Stomach (tissue), 8 donors: ENCODE measurements at regions not wholly inside any gene's neighbourhood (a gene's known extent, or its start where the extent isn't known, plus 50 kb on each side); places are given as distances from the start of the nearest gene placed in this dataset.
A peak's percentile ranks its signal among the peaks of the same experiment; 100 is the strongest.

ENCODE experiments used
- DNase-seq, 2 donors: peaks; one replicate each; pipeline versions ENCODE4 v3.0.0 to v3.0.0-alpha.2; 2013 to 2019
- H3K27ac ChIP-seq, 5 donors: fragments of 200-600 bp in 4 of 5; sonication (generic) in 4 of 5; one replicate each; pipeline ENCODE4 v1.5.1; 2013 to 2019; ENCODE audit warnings: mild to moderate bottlenecking in 1 of 5, moderate library complexity in 1 of 5
- H3K27me3 ChIP-seq, 3 donors: fragments of 200-600 bp; sonication (generic); one replicate each; pipeline ENCODE4 v1.5.1; 2017 to 2019; ENCODE audit warnings: mixed run types in 1 of 3
- H3K36me3 ChIP-seq, 4 donors: fragments of 200-600 bp; sonication (generic); 1 replicate in 3 of 4; 2 replicates in 1 of 4; pipeline ENCODE4 v1.5.1; 2016 to 2019
- H3K4me1 ChIP-seq, 4 donors: fragments of 200-600 bp; sonication (generic); one replicate each; pipeline ENCODE4 v1.5.1; 2016 to 2019
- H3K4me3 ChIP-seq, 4 donors: fragments of 200-600 bp; sonication (generic) in 3 of 4; one replicate each; pipeline ENCODE4 v1.5.1; 2016 to 2019; ENCODE audit warnings: mild to moderate bottlenecking in 1 of 4
- H3K9me3 ChIP-seq, 4 donors: fragments of 200-600 bp; sonication (generic); one replicate each; pipeline ENCODE4 v1.5.1; 2016 to 2019
- EP300 ChIP-seq: sonication (generic); formaldehyde crosslinking; IDR thresholded peaks from one replicate; pipeline ENCODE4 v1.6.1; 2017; ENCODE audit warnings: antibody characterized with exemption
- POLR2A ChIP-seq, 4 donors: fragments of 450-650 bp; IDR thresholded peaks; one replicate each; pipeline ENCODE4 v1.6.1; 2016; ENCODE audit warnings: antibody characterized with exemption in 4 of 4, control low read depth in 2 of 4, mild to moderate bottlenecking in 1 of 4, moderate library complexity in 1 of 4
- POLR2AphosphoS5 ChIP-seq, 3 donors: sonication (generic); formaldehyde crosslinking; IDR thresholded peaks; one replicate each; pipeline ENCODE4 v1.6.1; 2016; ENCODE audit warnings: antibody characterized with exemption in 3 of 3
- WGBS, 5 donors: extraction: QIAGEN DNeasy Blood & Tissue Kit in 3 of 5; methylation state at CpG; one replicate each; pipeline versions ENCODE4 v1.1.5 to v1.1.7; 2013 to 2018; 5-methylcytosine and 5-hydroxymethylcytosine counted together
- intact Hi-C: fragments of 100-400 bp; cut with DNase I; formaldehyde crosslinking; loops from one replicate; pipeline ENCODE4 v1.15.1; 2023; ENCODE audit warnings: low total_unique reads
- TF ChIP-seq, protein P1 (sequence below), 7 experiments: fragments of 450-650 bp in 4 of 7; fragments of 200-600 bp in 3 of 7; sonication (generic) in 3 of 7; IDR thresholded peaks; one replicate each; pipeline ENCODE4 v1.5.1; 2016 to 2019; ENCODE audit warnings: antibody characterized with exemption in 7 of 7, control low read depth in 2 of 7, mild to moderate bottlenecking in 1 of 7
- donor health status: healthy with polysubstance abuse.
- donor health status: Bipolar disorder and iron deficiency.
- donor health status: healthy.

- Histone ChIP-seq H3K36me3 (no peaks in the 10 kb centered on the region), H3K27me3 (no peaks in the 10 kb centered on the region), H3K4me3 (no peak overlapping the region), H3K9me3 (no peaks in the 10 kb centered on the region), H3K4me1 (peaks cover 0 to 6% (median 0%) of the 10 kb centered on the region in 4 donors), H3K27ac (no peak overlapping the region)
- TF ChIP-seq, protein P1, sequence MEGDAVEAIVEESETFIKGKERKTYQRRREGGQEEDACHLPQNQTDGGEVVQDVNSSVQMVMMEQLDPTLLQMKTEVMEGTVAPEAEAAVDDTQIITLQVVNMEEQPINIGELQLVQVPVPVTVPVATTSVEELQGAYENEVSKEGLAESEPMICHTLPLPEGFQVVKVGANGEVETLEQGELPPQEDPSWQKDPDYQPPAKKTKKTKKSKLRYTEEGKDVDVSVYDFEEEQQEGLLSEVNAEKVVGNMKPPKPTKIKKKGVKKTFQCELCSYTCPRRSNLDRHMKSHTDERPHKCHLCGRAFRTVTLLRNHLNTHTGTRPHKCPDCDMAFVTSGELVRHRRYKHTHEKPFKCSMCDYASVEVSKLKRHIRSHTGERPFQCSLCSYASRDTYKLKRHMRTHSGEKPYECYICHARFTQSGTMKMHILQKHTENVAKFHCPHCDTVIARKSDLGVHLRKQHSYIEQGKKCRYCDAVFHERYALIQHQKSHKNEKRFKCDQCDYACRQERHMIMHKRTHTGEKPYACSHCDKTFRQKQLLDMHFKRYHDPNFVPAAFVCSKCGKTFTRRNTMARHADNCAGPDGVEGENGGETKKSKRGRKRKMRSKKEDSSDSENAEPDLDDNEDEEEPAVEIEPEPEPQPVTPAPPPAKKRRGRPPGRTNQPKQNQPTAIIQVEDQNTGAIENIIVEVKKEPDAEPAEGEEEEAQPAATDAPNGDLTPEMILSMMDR (IDR thresholded peaks at IDR 0.05), result no peak
- TF ChIP-seq POLR2A (IDR thresholded peaks at IDR 0.05) (no peak), EP300 (no peak), POLR2AphosphoS5 (IDR thresholded peaks at IDR 0.05) (no peak)
- peak in 1 of 2 donors; percentile 14 for DNase-seq
- intact Hi-C loops, result no loop called here
These were observed 1077.9 kb upstream of the ZEB2 start for GRCh38 chr2:145597809-145598208.

- WGBS, 5 donors, result 58 to 79% (median 71%) methylated on average over 1 of the region's 1 CpG
- H3K27ac ChIP-seq, result no peak overlapping the region
These were observed 1077.1 kb upstream of the ZEB2 start for GRCh38 chr2:145597006-145597405.

GRCh38 chr2:145596416-145596815, 1076.5 kb upstream of the ZEB2 start:
- 90 to 98% (median 94%) methylated on average over 3 of the region's 3 CpGs for WGBS, 5 donors
- intact Hi-C loops, result no loop called here
- Histone ChIP-seq H3K27ac (no peak overlapping the region), H3K4me3 (no peak overlapping the region), H3K9me3 (no peaks in the 10 kb centered on the region), H3K36me3 (no peaks in the 10 kb centered on the region), H3K27me3 (no peaks in the 10 kb centered on the region), H3K4me1 (peaks cover 0 to 6% (median 0%) of the 10 kb centered on the region in 4 donors)
- DNase-seq, result no peak
- no peak for TF ChIP-seq POLR2A (IDR thresholded peaks at IDR 0.05)
- TF ChIP-seq, protein P1 (IDR thresholded peaks at IDR 0.05), result no peak
- TF ChIP-seq POLR2AphosphoS5 (IDR thresholded peaks at IDR 0.05), result no peak
- no peak for TF ChIP-seq EP300

More at GRCh38 chr2:145597006-145597405, 1077.1 kb upstream of the ZEB2 start:
- no peak overlapping the region for H3K4me3 ChIP-seq
- no peaks in the 10 kb centered on the region for H3K27me3 ChIP-seq
- no peak for DNase-seq
- peaks cover 0 to 6% (median 0%) of the 10 kb centered on the region in 4 donors for H3K4me1 ChIP-seq
- H3K36me3 ChIP-seq, result no peaks in the 10 kb centered on the region
- TF ChIP-seq POLR2AphosphoS5 (IDR thresholded peaks at IDR 0.05) (no peak), POLR2A (IDR thresholded peaks at IDR 0.05) (no peak), EP300 (no peak)
- TF ChIP-seq, protein P1 (IDR thresholded peaks at IDR 0.05), result no peak
- intact Hi-C loops, result no loop called here
- no peaks in the 10 kb centered on the region for H3K9me3 ChIP-seq

GRCh38 chr2:145595296-145595695, 1075.4 kb upstream of the ZEB2 start:
- Histone ChIP-seq H3K4me3 (no peak overlapping the region), H3K27ac (no peak overlapping the region), H3K36me3 (no peaks in the 10 kb centered on the region), H3K4me1 (peaks cover 0 to 6% (median 0%) of the 10 kb centered on the region in 4 donors), H3K9me3 (no peaks in the 10 kb centered on the region), H3K27me3 (no peaks in the 10 kb centered on the region)
- TF ChIP-seq POLR2A (IDR thresholded peaks at IDR 0.05) (no peak), EP300 (no peak), POLR2AphosphoS5 (IDR thresholded peaks at IDR 0.05) (no peak)
- TF ChIP-seq, protein P1 (IDR thresholded peaks at IDR 0.05), result no peak
- no peak for DNase-seq
- WGBS, 5 donors, result 89 to 97% (median 91%) methylated on average over 3 of the region's 3 CpGs
- intact Hi-C loops, result no loop called here
